GM12864 (cell line): ENCODE measurements at regions not wholly inside any gene's neighbourhood (a gene's known extent, or its start where the extent isn't known, plus 50 kb on each side); places are given as distances from the start of the nearest gene placed in this dataset.

ENCODE experiments used
- DNase-seq: peaks from one replicate; pipeline ENCODE4 v3.0.0-alpha.2; 2011; ENCODE audit warnings: low read depth
- H3K4me3 ChIP-seq: 2 replicates; pipeline ENCODE4 v1.5.1; 2011; ENCODE audit warnings: mild to moderate bottlenecking, low read depth, low read length, control low read depth
- CTCF ChIP-seq: IDR thresholded peaks from 2 replicates; pipeline ENCODE4 v1.5.1; 2011; ENCODE audit warnings: low read depth, mild to moderate bottlenecking, moderate library complexity, low read length, control low read depth, inconsistent platforms; ENCODE audit errors: missing control alignments

GRCh38 chr18:41659438-41660130 is 295.4 kb upstream of the PIK3C3 start:
- no peak for DNase-seq

GRCh38 chr18:41657189-41657588 is 297.8 kb upstream of the PIK3C3 start:
- no peak for DNase-seq
- H3K4me3 ChIP-seq, result no peak overlapping the region
- no peak for TF ChIP-seq CTCF

More at GRCh38 chr18:41659438-41660130, 295.4 kb upstream of the PIK3C3 start:
- TF ChIP-seq CTCF, result no peak
- H3K4me3 ChIP-seq, result no peak overlapping the region

GRCh38 chr18:41655074-41655473 is 300.0 kb upstream of the PIK3C3 start:
- TF ChIP-seq CTCF, result no peak
- no peak overlapping the region for H3K4me3 ChIP-seq
- DNase-seq, result no peak

- no peak for TF ChIP-seq CTCF
- H3K4me3 ChIP-seq, result no peak overlapping the region
- DNase-seq, result no peak
These were observed 307.1 kb upstream of the PIK3C3 start for GRCh38 chr18:41647914-41648313.

- TF ChIP-seq CTCF, result no peak
- no peak overlapping the region for H3K4me3 ChIP-seq
- no peak for DNase-seq
These were observed 308.0 kb upstream of the PIK3C3 start for GRCh38 chr18:41646915-41647620.

GRCh38 chr18:41645589-41646360 is 309.3 kb upstream of the PIK3C3 start:
- no peak for DNase-seq
- H3K4me3 ChIP-seq, result no peak overlapping the region
- no peak for TF ChIP-seq CTCF
